HG02678 (cell line): ENCODE measurements at regions not wholly inside any gene's neighbourhood (a gene's known extent, or its start where the extent isn't known, plus 50 kb on each side); places are given as distances from the start of the nearest gene placed in this dataset.
"Not testable (repeated sequence)": the region's sequence is repeated elsewhere in the genome, so short reads cannot be mapped to it uniquely, and the experiment has no call there.

Experiments used
- ATAC-seq: cut with Tn5 transposase; IDR thresholded peaks from one replicate; pipeline ENCODE4 v1.9.1; 2021; ENCODE audit warnings: mild to moderate bottlenecking, moderate library complexity; ENCODE audit not compliant: unreplicated experiment

DNA sequence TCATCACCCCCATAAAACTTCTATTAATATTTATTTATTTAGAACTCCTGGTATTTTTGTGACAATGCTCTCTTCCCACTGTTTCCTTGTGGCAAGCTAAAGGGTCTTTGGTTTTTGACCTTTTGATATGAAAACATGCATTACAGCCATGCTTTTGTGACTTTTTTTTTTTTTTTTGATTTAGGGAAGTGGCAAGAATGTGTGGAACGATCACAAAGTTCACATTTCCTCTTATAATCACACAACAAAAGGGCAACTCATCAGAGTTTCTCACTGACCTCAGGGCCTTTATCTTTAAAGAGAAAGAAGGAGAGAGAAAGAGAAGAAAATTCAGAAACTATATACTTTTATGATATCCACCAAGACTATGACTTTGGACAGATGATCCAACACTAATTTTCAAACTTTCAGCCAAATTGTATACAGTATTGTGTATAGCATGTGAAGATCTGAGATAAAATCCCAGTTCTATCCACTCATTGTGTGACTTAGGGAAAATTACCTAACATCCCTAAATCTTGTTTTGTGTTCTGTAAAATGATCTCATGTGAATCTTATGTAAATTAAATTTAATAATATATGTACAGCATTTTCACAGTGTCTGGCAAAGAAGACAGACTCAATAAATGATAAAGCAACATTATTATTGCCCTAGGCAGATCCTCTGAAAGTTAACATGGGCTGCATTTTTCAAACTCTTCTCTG, 106.8 kb upstream of the MARCKS start:
- no peak for ATAC-seq

DNA sequence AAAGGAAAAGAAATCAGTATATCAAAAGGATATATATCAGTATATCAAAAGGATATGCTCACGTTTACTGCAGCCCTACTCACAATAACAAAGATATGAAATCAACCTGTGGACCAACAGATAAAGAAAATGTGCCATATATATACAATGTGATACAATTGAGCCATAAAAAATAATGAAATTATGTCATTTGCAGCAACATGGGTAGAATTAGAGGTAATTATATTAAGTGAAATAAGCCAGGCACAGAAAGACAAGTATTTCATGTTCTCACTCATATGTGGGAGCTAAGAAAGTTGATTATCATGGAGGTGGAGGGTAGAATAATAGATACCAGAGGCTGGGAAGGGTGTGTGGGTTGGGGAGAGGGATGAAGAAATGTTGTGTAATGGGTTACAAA, 102.9 kb upstream of the MARCKS start:
- ATAC-seq, result no peak

DNA sequence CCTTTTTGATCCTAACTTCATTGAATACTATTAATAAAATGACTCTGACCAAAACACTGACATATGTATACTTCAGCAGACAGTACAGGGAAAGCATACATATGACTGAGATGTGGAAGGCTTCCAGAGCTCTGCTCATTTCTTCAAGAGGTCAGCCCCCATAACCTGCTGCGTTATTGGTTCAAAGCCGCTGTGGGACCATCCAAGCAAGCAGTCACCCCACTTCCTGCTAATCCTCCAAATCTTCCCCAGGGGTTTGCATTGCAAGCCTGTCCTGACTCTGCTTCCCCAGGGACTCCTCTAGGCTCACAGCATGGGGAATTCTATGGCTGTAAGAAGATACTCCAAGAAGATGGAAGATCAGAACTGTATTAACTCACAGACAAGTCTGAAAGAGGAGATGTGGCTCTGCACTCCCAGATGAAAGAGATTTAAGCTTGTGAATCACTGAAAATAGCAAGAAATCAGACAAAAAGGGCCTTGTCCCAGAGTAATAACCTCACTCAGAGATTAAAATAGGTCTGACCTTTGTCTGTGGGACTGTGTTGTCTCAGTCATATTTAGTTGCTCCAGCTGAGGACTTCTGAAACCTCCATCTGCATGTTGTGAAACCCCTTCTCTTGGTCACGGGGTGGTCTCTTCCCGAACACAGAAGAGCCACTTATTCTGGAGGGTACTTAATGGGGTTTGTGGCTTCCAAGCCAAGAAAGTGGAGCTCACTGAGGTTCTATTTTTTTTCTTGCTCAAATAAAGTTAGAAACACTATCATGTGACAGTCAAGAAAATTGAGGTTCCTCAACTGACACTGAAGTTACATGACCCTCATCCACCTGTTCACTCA, 101.5 kb upstream of the MARCKS start:
- peak; percentile 86 for ATAC-seq

DNA sequence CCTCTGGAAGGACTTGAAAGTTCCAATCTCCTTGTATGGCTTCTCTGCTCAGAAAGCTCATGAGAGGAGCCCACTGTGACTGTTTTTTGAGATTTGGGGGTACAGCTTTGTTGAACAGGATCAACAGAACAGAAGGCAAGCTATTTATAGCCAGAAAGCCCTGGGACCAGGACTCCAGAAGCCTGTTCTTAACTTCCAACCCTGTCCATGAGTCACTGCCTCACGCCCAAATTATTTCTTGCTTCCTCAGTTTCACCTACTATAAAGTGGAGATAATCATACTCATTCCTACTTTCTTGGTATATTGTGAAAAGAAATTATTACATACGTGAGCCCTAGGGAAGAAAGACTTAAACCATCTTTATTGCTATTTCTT, 100.9 kb upstream of the MARCKS start:
- no peak for ATAC-seq

DNA sequence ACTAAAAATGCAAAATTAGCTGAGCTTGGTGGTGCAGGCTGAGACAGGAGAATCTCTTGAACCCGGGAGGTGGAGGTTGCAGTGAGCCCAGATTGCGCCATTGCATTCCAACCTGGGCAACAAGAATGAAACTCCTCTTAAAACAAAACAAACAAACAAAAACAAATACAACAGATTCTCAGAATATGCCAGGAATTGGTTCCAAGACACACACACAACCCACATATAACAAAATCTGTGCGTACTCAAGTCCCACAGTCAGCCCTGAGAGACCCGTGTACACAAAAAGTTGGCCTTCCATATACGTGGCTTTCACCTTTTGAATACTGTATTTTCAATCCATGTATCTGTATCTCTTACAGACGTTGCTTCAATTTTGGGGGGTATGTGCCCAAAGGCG, 98.9 kb upstream of the MARCKS start:
- no peak for ATAC-seq

DNA sequence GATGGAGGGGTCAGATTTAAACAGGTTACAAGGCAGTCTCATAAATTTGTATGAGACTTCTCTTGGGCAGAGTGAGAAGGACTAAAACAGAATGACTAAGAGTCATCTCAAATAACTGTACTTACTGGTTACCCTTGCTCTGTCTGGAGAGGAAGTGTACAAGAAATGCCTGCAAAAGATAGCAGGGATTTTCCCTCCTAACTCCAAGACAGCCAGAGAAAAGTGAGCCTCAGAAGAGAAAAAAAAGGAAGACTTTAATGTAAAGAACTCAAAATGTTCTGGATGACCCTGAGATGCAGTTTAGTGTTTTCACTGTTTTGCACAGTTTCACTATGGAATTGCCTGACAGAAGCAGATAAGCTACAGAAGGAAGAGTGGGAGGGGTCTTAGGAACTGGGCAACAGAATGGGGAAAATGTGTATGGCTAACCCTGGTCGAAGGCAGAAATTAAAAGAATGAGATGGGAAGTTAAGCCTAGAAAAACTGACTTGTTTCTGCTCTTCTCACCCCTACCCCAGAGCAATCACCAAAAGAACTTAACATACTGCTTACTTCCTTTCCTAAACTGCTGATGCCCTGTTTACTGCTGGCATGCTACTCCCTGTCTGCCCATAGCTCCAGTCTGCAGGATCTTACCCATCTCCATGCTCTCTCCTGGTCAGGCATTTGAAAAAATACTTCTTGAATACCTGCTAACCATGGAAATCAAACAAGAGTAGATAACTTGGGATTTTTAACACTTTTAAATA, 98.1 kb upstream of the MARCKS start:
- no peak for ATAC-seq

DNA sequence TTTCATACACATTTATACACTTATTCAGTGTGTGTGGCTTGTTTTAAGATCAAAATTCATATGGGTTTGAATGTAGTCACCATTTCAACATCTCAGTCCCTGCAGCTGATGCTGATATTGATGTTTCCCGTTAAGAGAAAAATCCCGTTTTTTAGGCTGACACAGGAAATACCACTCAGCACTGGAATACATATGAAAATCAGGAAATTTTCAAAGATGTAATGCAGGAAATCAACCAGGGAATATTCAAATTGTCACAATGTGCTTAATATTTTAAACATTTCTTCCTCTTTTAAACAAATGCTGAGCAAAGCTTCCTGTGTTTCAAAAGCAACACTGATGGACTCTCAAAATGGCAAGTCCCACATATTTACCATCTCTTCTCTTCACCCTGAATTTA, 94.5 kb upstream of the MARCKS start:
- ATAC-seq, result peak; percentile 8

DNA sequence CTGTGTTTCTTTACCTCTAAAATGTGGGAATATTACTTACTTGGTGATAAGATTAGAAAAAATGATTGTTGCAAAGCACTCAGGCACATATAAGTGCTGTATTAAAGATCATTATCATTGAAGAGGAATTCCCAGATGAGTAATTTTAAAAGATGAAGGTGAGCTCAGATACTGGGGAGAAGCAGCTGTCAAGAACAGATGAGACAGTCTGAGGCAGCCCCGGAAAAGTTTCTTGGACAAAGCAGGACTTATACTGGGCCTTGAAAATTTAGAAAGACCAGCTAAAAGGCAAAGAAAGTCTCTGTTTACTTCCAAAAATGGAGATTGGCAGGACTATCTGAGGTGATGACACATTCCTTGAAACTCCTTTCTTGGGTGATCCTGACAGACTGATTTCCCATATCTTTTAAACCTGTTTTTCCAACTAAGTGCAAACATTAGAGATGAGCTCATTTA, 93.8 kb upstream of the MARCKS start:
- ATAC-seq, result peak; percentile 8

DNA sequence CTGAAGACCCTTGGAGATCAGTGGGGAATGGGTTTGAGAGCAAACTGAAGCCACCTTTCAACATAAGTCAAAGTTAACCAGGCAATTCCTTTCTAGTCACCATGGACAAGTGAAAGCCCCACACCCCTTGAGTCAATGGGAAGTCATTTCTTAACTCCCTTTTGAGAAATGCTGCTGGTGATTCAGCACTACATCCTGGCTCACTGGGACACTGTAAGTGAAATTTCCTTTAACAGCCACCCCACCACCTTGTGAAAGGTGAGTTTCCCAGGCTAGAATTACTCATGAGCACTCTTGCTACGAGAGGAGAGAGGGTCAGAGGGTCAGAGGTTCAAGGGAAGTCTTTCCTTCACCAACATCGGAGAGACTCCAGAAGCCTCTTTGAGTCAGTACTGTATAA, 93.3 kb upstream of the MARCKS start:
- peak; percentile 61 for ATAC-seq

DNA sequence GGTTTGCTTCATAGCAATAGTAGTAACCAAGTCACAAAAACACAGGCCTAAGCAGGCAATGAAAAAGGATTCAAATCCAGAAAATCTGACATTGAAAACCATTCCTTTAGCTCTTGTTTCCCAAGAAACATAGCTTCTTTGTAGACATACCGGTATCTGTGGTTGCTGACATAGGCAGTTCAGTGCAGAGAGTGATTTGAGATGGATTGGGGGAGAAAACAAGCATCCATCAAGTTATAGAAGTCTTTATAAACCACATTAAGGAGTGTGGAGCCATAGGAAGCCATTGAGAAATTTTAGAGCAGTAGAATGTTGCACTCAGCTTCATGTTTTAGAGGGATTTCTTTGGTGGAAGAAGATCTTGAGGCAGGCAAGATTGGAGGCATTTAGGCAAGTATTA, 91.2 kb upstream of the MARCKS start:
- ATAC-seq, result no peak

DNA sequence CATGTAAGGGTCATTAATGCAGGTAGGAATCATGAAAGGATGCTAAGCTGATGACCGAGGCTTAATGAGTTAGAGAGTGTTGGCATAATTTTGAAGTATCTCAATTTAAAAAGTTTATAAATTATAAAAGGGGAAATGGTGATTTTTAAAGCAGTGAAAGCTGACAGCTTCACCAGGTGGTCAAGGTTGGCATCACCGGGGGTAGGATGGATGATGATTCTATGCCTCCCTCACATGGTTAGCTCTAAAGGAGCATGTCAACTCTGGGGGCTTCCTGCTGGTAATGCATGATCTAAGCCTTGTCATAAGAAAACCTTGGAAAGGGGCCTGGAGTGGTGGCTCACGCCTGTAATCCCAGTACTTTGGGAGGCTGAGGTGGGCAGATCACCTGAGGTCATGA, 89.2 kb upstream of the MARCKS start:
- no peak for ATAC-seq

DNA sequence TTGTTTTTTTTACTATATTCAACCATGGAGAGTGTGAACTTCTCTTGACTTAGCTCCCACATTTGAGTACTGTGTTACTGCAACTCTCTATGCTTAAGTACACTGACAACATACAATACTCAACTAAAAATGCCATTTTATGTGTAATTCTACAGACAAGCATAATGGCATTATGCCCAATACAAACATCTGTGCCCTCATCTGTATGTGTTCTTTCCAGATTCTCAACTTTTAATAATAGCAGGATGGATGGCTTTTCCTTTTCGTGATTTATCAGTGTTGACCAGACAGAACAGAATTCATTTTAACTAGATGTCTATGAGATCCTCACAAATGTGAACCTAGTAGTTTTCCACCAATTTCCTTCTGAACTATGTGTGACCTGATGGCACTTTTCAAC, 84.2 kb upstream of the MARCKS start:
- ATAC-seq, result no peak

DNA sequence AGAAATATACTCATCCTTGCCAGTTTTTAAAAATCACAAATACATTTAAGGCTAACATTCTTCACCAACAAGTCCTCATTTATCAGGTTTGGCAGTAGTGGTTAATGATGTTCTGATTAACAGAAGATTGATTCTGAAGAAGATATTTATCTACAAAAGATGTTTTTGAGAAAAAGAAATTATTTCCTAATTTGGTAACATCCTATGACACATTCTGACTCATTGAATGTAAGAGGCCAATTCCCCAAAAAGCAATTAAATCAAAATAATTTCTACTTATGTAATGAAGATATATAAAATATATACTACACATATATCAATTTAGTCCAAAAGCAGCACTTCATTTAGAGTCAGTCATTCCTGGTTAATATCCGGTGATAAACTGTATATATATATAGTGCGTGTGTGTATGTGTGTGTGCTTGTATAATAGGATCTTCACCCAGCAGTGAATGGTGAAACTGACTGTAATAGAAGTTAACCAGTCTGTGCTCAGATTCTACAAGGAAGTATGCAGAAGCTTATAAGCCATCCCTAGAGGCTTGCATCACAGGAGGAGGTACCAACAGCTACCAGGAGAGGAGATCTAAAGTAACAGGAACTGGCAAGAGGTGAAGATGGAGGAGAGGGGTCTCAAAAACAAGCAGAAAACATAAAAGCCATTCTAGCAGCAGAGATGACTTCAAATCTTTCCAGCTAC, 82.9 kb upstream of the MARCKS start:
- ATAC-seq, result no peak

DNA sequence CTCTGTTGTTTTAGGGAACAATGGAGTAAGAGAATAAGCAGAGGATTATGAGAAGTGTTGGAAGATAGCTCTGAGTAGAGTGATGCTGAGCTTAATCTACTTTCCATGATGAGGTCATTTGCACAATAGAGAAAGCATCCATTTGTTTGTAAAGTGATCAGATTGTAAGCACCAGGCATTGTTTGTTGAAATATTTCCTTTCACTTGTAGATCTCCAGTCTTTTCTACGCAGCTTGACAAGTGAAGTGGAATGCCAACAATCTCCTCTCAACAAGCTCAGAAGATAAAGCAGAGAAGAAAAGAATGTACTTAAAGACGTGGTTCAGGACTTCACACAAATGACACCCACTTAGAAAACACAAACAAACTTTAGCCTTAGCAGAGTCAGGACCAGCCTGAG, 80.1 kb upstream of the MARCKS start:
- no peak for ATAC-seq

DNA sequence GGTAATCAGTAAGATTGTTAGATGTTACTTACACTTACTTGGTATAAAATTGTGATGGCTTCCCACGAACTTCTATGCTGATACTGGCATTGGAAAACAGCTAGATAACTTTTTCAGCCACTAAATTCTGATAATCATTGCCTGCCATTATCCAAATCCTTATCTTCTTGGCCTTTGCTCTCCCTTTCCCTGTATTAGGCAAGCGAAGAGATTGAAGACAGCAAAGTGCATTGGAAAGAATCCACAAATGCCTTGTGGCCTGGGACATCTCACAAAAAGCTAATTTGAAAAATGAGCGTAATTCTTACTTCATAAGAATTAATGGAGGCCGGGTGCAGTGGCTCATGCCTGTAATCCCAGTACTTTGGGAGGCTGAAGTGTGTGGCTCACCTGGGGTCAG, 79.5 kb upstream of the MARCKS start:
- no peak for ATAC-seq

DNA sequence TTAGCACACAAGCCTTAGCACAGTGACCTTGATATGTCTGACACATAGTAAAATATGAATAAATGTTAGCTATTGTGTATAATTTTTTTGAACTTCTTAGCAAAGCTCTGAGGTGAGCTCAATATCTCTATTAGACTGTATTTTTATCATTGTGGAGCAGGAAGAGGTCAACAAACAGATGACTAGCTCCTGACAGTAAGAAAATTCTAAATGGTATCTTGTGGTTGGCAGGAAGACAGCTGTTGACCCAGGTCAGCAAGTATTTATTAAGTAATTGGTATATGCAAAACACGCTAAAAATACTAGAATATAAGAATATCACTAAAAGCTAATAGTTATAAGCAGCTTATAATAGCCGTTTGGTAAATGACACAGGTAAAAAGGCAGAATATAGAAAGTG, 77.5 kb upstream of the MARCKS start:
- ATAC-seq, result no peak

DNA sequence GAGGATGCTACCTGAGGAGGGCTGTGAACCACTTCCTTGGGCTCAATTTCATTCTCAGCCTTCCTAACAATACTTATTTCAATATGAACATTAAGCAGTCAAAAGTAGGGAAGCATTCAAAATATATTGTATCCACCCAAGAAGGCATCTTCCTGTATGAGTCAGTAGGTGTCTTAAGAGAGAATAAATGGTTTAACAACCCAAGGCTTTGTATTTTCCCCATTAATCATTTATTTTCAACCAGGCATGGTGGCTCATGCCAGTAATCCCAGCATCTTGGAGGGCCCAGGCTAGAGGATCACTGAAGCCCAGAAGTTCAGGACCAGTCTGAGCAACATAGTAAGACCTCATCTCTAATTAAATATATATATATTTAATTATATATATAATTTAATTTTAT, 74.5 kb upstream of the MARCKS start:
- no peak for ATAC-seq

DNA sequence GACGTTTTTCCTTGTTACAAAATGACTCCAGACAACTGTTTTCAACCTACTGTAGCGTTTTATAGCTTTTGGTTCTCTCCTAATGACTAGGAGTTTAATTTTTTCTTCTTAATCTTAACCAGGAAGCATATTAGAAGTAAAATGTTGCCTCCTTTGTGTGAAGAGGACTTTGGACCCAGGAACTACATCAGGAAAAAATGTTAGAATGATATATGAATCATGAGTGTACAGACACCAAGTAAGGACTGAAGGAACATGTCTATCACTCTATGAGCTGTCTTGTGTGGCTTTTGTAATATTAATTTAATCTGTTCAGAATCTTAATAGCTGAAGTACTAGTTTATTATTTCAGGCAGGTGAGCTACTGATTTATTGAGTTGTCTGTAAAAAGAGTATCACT, 71.0 kb upstream of the MARCKS start:
- no peak for ATAC-seq

DNA sequence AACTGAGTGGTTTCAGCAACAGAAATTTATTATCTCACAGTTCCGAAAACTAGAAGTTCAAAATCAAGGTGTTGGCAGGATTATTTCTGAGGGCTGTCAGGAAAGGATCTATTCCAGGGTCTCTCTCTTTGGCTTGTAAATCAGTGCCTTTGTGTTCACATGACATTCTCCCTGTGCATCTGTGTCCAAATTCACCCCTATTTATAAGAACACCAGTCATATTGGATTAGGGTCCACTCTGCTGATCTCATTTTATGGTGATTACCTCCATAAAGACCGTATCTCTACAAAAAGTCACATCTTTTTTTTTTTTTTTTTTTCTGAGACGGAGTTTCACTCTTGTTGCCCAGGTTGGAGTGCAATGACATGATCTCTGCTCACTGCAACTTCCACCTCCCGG, 68.6 kb upstream of the MARCKS start:
- no peak for ATAC-seq

DNA sequence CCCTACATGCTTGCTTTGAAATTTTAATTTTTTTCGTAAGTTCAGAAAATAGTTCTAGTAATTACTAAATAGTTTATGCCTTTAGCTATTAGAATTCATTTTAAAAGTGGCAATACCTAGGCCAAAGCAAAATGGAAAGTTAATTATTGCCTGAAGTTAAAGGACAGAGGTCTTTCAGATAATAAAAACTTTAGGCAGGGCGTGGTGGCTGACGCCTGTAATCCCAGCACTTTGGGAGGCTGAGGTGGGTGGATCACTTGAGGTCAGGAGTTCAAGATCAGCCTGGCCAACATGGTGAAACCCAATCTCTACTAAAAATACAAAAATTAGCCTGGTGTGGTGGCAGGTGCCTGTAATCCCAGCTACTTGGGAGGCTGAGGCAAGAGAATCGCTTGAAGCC, 65.9 kb upstream of the MARCKS start:
- not testable (repeated sequence) for ATAC-seq

DNA sequence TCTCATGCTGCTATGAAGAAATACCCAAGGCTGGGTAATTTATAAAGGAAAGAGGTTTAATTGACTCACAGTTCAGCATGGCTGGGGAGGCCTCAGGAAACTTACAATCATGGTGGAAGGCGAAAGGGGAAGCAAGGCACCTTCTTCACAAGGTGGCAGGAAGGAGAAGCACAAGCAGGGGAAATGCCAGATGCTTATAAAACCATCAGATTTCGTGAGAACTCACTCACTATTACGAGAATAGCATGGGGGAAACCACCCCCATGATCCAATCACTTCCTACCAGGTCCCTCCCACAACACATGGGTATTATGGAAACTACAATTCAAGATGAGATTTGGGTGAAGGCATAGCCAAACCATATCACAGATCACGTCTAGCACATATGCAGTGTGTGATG, 61.8 kb upstream of the MARCKS start:
- ATAC-seq, result not testable (repeated sequence)
